HG02642 (cell line): ENCODE measurements at regions not wholly inside any gene's neighbourhood (a gene's known extent, or its start where the extent isn't known, plus 50 kb on each side); places are given as distances from the start of the nearest gene placed in this dataset.

Source experiments
- ATAC-seq: cut with Tn5 transposase; IDR thresholded peaks from one replicate; pipeline ENCODE4 v1.9.1; 2021; ENCODE audit warnings: mild to moderate bottlenecking; ENCODE audit not compliant: unreplicated experiment, poor library complexity

DNA sequence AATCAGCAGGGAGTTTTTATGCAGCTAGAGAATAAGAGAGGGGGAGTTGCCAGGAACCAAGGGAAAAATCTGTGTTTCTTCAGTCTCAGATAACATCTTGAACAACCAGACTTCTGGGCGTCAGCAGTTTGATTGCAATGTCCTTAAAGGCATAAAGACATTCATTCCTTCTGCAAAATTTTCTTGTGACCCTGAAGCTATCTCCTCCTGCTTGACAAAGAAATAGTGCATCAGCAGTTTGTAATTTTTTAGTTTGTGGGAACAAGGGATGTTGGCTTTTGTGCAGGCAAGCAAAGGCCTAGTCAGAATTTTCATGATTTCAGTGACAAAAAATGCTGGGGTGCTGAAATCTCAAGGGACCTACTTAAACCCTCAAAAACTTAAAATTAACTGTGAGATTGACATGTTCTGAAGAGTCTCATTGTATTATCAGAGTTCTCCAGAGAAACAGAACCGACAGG is 125.8 kb upstream of the UNC5C start:
- no peak for ATAC-seq

DNA sequence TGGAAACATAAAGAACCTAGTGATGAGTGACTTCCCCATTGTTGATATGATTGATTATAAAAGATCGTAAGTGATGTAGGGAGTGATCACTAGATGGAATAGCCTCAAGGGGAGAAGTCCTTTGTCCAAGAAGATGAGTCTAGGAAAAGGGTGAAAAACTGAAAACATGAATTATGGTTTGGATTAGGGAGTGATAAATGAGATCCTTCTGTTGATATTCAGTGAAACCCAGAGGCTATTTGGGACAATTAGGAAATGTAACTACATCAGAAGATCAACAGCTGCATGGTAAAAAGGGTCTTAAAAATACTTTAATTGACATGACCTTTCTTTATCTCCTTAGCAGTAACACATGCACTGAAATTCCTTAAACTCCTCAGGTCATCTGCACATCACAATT is 124.0 kb upstream of the UNC5C start:
- ATAC-seq, result no peak

DNA sequence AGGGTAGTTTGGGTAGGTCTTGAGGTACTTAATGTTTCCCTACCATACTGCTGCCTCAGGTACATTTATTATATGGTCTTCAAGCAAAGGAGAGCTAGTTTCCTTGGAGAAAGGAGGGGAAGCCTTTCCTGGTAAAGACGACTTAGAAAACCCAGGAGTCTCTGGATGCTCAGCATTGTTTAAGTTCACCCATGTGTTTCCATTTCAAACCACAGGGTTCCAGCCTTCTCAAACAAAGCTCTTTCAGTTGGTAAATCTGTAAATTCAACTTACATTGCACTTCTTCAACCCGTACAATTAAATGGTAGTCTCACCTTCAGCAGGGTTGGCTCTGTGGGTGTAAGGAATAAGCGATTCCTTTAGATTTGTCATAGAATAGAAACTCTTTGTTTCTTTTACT is 111.9 kb upstream of the UNC5C start:
- ATAC-seq, result no peak

- no peak for ATAC-seq
Observed at GRCh38 chr4:95651891-95652290, 103.1 kb upstream of the UNC5C start.

DNA sequence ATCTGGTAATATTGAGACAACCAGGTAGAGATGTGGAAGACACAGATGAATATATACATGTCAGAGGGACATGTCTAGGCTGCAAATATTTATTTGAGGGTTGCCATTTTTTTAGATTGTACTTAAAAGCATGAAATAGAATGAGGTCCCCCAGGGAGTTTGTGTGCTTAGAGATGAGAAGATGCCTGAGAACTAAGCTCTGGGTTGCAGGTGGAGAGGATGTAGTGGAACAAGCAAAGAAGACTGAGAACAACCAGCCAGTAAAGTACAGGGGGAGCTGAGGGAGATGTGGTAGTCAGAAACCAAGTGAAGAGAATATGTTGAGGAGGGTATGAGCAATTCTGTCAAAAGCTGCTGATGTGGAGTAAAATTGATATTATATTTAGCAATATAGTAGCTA is 95.6 kb upstream of the UNC5C start:
- no peak for ATAC-seq

- ATAC-seq, result no peak
Observed at GRCh38 chr4:95643627-95644026, 94.9 kb upstream of the UNC5C start.

DNA sequence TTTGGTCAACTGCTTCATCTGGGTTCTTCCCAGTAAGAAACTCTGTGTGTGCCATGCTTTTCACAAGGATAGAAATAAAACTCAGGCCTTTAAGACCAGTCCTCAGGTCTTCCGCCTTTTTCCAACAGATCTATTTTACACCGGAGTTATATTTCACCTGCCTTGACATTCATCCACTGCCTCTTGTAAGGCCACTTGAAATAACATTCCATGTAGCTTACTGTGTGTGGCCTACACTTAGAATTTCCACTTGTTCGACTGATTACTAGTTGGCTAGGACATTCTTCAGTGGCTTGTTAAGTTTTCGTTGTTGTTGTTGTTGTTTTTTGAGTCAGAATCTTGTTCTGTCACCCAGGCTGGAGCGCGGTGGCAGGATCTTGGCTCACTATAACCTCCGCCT is 92.8 kb upstream of the UNC5C start:
- no peak for ATAC-seq

- no peak for ATAC-seq
Observed at GRCh38 chr4:95640311-95640710, 91.5 kb upstream of the UNC5C start.

GRCh38 chr4:95638920-95639501 is 90.2 kb upstream of the UNC5C start:
- ATAC-seq, result no peak

- no peak for ATAC-seq
Observed at GRCh38 chr4:95637043-95637600, 88.3 kb upstream of the UNC5C start.

DNA sequence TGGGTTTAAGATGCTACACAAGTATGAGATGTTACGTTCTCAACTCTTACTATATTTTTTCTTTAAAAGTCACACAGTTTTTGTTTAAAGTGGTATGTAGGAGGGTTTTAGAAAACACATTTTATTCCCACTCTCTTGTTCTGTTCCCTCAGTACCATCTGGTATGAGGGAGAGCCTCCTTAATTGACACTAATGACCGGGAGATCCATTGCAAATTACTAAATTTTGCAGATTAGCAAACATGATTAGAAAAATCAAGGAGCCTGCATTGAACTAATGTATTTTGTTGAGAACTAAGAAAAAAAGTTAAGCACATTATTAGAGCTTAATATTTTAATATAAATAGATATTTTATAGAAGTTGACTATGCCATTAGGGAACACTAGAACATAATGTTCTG is 87.3 kb upstream of the UNC5C start:
- no peak for ATAC-seq

DNA sequence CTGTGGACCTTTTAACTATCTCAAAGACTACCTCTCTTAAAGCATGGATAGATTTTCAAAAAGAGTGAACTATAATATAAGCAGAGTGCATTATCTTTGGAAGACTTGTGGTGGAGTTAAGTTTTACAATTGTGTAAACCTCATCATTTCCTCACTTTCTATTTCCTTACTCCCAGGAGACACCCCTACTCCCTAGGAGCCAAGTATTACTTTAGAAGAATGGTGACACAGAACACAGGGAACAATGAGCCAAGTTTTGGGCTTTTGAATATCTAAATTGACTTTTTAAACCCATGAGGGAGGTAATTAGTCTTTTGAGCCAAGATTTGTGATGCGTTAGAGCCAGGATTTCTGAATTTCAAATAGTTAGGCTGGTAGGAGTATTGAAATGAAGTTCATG is 78.9 kb upstream of the UNC5C start:
- no peak for ATAC-seq

DNA sequence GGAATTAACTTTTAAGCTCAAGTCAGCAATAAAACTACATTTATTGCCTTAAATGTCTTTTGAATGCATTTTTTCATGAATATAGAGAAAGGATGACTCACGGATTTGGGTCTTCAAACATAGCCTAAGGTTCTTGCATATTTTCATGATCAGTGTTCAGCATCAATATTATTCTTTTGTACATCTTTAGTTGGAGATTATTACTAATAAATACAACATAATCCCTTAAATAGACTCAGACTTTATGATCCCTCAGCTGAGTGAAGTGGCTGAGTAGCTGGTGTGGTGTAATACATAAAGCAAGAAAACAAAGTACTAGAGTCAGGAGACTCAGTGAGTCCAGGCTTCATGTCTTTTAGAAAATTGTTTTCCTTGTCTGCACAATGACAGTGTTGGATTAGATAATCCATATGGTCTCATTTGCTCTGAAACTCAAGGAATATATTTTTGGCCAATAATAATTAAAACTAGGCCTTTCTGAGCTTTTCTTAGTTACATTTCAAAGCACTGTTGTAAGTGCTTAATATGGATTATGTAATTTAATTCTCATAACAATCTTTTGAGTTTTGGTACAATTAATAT is 78.3 kb upstream of the UNC5C start:
- no peak for ATAC-seq

DNA sequence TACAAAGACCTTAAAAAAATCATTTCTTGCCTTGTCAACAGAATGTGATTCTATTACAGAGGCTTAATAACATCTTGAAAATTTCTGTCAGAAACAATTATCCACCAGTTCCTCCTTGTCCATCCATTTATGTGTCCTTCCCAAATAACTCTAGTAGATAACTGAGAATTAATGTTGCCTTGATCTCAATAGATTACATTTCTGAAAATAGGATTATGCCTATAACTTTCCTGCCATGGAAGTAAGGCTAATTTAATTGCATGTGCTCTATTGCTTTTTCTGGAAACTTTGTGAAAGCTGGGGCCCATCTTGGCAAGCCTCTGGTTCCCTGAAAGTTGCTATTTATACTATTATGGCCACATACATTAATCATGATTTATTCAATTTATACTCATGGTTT is 76.2 kb upstream of the UNC5C start:
- no peak for ATAC-seq

GRCh38 chr4:95619525-95620443 is 71.0 kb upstream of the UNC5C start:
- ATAC-seq, result no peak

- ATAC-seq, result no peak
Observed at GRCh38 chr4:95614684-95615205, 66.0 kb upstream of the UNC5C start.

GRCh38 chr4:95610061-95610569 is 61.3 kb upstream of the UNC5C start:
- ATAC-seq, result no peak

- ATAC-seq, result no peak
Observed at GRCh38 chr4:95606739-95607138, 58.0 kb upstream of the UNC5C start.

DNA sequence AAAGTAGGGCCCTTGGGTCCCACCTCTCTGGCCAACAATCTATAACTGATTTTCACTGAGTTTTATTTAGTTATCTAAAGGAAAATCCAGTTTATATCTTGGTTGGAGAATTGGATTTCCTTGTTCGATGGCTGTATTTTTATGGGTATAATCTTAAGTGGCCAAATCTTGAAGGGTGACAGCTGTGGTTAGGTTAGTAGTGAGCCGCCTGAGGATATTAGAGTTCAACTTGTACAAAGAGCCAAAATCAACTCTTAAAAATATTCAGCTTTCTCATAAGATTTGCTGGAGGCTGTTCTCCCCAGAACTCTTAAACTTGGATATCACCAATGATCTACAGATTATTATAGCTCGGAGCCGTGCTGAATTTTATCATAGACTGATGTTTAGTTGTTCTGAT is 54.6 kb upstream of the UNC5C start:
- ATAC-seq, result no peak

- ATAC-seq, result no peak
Observed at GRCh38 chr4:95602872-95603271, 54.1 kb upstream of the UNC5C start.

GRCh38 chr4:95601356-95601755 is 52.6 kb upstream of the UNC5C start:
- ATAC-seq, result no peak
